ENCODE measurements at regions not wholly inside any gene's neighbourhood (a gene's known extent, or its start where the extent isn't known, plus 50 kb on each side); places are given as distances from the start of the nearest gene placed in this dataset.

DNA sequence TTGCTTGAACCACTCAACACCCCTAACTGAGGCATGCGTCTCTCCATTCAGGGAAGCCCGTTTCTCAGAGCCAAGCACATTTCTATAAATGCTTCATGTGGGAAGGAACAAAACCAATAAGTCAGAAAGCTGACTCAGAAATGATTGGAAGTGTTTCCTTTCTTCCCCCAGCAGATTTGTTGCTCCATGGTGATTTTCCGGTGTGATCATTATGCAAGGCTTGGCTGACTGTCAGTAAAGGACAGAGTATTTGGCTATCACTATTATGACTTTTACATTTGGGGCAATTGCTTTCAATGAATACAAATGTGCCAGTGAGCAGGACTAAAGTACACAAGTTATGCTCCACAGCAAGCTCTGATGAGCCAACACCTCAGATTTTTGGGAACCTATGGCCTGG is 53.3 kb upstream of the ZC3H11B start:
- Mint-ChIP-seq H3K36me3 (ENCODE audit: low read depth) (no peaks in the 10 kb centered on the region), H3K27ac (no peak overlapping the region), H3K9me3 (no peaks in the 10 kb centered on the region), H3K27me3 (peaks cover 3% of the 10 kb centered on the region), H3K4me1 (no peaks in the 10 kb centered on the region), H3K4me3 (no peak overlapping the region)
- DNase-seq (no peak), ATAC-seq (ENCODE audit: low read depth) (no peak)
- POLR2A ChIA-PET: no interaction called here
- CTCF ChIA-PET: no interaction called here
- TF ChIP-seq, protein P1, sequence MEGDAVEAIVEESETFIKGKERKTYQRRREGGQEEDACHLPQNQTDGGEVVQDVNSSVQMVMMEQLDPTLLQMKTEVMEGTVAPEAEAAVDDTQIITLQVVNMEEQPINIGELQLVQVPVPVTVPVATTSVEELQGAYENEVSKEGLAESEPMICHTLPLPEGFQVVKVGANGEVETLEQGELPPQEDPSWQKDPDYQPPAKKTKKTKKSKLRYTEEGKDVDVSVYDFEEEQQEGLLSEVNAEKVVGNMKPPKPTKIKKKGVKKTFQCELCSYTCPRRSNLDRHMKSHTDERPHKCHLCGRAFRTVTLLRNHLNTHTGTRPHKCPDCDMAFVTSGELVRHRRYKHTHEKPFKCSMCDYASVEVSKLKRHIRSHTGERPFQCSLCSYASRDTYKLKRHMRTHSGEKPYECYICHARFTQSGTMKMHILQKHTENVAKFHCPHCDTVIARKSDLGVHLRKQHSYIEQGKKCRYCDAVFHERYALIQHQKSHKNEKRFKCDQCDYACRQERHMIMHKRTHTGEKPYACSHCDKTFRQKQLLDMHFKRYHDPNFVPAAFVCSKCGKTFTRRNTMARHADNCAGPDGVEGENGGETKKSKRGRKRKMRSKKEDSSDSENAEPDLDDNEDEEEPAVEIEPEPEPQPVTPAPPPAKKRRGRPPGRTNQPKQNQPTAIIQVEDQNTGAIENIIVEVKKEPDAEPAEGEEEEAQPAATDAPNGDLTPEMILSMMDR (IDR thresholded peaks at IDR 0.05): no peak
- intact Hi-C loops (cut with micrococcal nuclease): no loop called here

DNA sequence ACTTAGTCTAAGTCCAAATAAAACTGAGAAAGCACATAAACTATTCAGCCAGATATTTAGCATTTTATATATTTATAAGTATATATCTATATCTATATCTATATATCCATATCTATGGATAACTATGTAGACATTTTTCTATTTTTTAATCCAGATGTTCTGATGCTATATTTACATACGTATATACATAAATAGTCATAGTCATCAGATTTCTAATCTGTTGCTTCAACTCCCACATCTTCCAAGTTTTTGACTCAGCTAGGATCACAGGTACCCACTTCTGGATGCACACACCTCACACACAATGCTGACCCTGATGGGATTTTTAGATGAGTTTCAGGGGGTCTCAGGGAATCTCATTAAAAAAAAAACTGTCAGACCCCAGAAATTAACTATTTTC is 52.2 kb upstream of the ZC3H11B start:
- DNase-seq (no peak), ATAC-seq (ENCODE audit: low read depth) (no peak)
- TF ChIP-seq, protein P1 (IDR thresholded peaks at IDR 0.05): no peak
- Mint-ChIP-seq H3K4me1 (peaks cover 5% of the 10 kb centered on the region), H3K4me3 (no peak overlapping the region), H3K27me3 (peaks cover 6% of the 10 kb centered on the region), H3K9me3 (no peaks in the 10 kb centered on the region), H3K36me3 (ENCODE audit: low read depth) (no peaks in the 10 kb centered on the region), H3K27ac (no peak overlapping the region)
- intact Hi-C loops (cut with micrococcal nuclease): no loop called here
- CTCF ChIA-PET: no interaction called here
- POLR2A ChIA-PET: no interaction called here

DNA sequence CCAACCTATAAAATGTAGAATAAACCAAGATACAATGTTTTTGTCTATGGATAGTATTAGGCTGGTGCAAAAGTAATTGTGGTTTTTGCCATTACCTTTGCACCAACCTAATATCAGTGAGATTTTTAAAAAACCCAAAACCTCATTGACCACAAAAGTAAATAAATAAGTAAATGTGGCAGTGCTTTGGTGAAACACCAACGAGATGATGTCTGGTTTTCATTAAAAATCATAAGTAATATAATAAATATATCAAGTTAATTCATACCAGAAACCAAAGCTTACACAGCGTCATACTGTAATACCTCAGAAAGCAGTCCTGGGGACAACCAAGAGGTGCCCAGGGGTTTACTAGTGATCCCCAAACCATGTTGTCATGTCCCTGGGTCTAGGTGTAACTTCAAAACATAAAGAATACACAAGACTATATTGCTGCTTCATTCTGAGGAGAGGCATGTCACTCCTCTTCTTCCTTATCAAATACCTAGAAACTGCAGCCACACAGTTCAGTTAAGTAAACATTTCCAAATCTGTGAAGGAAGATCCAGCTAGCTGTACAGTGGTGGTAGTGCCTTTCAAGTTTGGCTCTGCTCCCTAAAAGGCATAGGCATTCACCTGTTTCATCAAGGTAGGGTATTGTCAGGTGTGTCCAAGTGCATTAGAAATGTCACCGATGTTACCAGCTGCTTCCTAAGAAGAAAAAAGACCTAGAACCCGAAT is 51.6 kb upstream of the ZC3H11B start:
- H3K27me3 Mint-ChIP-seq: peaks cover 10% of the 10 kb centered on the region
- CTCF ChIA-PET: no interaction called here
- TF ChIP-seq, protein P1 (IDR thresholded peaks at IDR 0.05): no peak
- intact Hi-C loops (cut with micrococcal nuclease): no loop called here
- no peak for DNase-seq
- peaks cover 5% of the 10 kb centered on the region for H3K4me1 Mint-ChIP-seq
- no peak for ATAC-seq (ENCODE audit: low read depth)
- POLR2A ChIA-PET: no interaction called here
- no peak overlapping the region for H3K27ac Mint-ChIP-seq
- no peak overlapping the region for H3K4me3 Mint-ChIP-seq
- no peaks in the 10 kb centered on the region for H3K36me3 Mint-ChIP-seq (ENCODE audit: low read depth)
- no peaks in the 10 kb centered on the region for H3K9me3 Mint-ChIP-seq
